Activated T-cell treated with anti-CD3 and anti-CD28 coated beads, Interleukin-2, amount 50 U/mL, for 24 hours (primary cell): ENCODE measurements at regions not wholly inside any gene's neighbourhood (a gene's known extent, or its start where the extent isn't known, plus 50 kb on each side); places are given as distances from the start of the nearest gene placed in this dataset.

ENCODE experiments used
- DNase-seq: peaks from one replicate; pipeline ENCODE4 v3.0.0-alpha.2; 2020
- H3K27ac Mint-ChIP-seq: 2 replicates; pipeline ENCODE4 v1.8.0; 2020; ENCODE audit warnings: mild to moderate bottlenecking, mixed read lengths
- H3K27me3 Mint-ChIP-seq: 2 replicates; pipeline ENCODE4 v1.8.0; 2020; ENCODE audit warnings: mixed read lengths
- H3K36me3 Mint-ChIP-seq: 2 replicates; pipeline ENCODE4 v1.8.0; 2020; ENCODE audit warnings: low read depth, mixed read lengths
- H3K4me1 Mint-ChIP-seq: 2 replicates; pipeline ENCODE4 v1.8.0; 2020; ENCODE audit warnings: low read depth, mixed read lengths
- H3K4me3 Mint-ChIP-seq: 2 replicates; pipeline ENCODE4 v1.8.0; 2020; ENCODE audit warnings: mild to moderate bottlenecking, moderate library complexity, mixed read lengths
- H3K9me3 Mint-ChIP-seq: 2 replicates; pipeline ENCODE4 v1.8.0; 2020; ENCODE audit warnings: mixed read lengths

DNA sequence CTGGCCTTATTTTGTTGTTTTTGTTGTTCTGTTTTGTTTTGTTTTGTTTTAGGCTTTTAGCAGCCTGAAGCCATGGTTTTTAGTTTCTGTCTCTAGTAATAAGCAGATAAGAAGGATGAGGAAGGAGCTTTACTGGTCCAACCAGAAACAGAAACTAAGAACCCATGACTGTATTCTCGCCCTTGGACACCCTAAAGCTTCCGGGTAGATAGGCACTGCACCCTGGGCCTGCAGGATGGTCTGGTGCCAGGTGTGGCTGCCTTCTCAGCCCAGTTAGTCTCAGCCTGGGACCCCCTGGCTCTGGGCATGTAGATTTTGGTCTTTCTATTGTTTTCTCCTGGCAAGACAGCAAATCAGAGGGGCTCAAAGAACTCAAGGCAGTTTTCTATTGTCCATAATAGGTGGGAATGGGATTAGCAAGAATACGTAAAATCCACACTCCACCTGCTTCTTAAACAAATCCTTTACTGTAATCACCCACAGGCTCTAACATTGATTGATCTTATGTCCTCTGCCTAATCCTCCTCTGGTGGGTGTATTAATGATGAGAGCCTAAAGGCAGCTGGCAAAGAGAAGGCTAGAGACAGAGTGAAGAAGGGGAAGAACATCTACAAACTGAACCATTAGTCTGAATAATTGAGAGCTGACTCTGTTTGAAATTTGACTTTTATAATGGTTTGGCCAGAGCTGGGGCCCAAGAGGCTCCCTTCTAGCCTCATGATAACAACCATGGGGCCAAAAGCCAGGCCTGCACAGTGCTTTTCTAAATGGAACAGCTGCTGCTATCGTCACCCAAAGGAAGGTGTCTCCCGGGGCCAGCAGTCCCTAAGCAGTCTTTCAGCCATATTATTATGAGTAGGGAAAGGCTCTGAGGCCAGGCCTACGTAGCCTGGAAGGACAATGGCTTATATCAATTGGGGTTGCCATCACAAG lies 106.8 kb upstream of the ATP1A1 start:
- Mint-ChIP-seq H3K27me3 (no peaks in the 10 kb centered on the region), H3K27ac (no peak overlapping the region), H3K4me1 (peaks cover 27% of the 10 kb centered on the region), H3K36me3 (no peaks in the 10 kb centered on the region), H3K9me3 (no peaks in the 10 kb centered on the region), H3K4me3 (no peak overlapping the region)
- no peak for DNase-seq

DNA sequence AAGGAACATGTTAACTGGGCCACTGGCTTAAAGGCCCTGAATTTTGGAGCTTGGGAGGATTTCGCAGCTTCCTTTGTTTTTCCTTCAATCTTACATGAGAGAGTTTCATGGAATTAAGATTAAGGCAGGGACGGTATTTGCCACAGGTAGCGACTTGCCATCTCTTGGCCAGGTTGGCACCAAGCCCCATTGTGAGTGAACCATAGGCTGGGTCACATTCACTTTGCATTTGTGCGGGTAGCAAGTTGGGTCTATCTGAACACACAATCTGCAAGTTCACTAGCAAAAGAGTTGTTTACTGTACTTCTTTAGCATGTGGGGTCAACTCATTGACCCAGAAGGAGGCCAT lies 106.2 kb upstream of the ATP1A1 start:
- DNase-seq, result no peak
- no peaks in the 10 kb centered on the region for H3K9me3 Mint-ChIP-seq
- H3K27me3 Mint-ChIP-seq, result no peaks in the 10 kb centered on the region
- H3K4me3 Mint-ChIP-seq, result no peak overlapping the region
- peaks cover 23% of the 10 kb centered on the region for H3K4me1 Mint-ChIP-seq
- no peak overlapping the region for H3K27ac Mint-ChIP-seq
- H3K36me3 Mint-ChIP-seq, result no peaks in the 10 kb centered on the region

DNA sequence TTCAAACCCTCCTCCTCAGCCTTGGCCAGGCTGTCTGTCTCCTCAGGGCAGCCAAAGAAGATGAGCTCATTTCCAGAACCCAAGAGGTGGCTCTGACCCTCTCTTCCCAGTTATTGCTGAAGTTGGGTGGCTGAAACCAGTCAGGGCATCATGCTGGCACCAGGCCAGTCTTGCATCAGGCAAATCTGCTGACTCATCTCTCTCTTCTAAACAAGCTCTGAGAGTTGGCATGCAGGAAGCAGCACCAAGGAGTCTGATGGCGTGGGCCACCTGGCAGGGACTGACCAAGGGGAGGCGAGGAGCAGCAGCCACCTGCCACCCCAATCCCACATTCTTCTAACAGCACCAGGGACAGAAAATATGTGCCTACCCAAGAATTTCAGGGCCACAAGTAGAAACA lies 104.8 kb upstream of the ATP1A1 start:
- no peak overlapping the region for H3K4me3 Mint-ChIP-seq

DNA sequence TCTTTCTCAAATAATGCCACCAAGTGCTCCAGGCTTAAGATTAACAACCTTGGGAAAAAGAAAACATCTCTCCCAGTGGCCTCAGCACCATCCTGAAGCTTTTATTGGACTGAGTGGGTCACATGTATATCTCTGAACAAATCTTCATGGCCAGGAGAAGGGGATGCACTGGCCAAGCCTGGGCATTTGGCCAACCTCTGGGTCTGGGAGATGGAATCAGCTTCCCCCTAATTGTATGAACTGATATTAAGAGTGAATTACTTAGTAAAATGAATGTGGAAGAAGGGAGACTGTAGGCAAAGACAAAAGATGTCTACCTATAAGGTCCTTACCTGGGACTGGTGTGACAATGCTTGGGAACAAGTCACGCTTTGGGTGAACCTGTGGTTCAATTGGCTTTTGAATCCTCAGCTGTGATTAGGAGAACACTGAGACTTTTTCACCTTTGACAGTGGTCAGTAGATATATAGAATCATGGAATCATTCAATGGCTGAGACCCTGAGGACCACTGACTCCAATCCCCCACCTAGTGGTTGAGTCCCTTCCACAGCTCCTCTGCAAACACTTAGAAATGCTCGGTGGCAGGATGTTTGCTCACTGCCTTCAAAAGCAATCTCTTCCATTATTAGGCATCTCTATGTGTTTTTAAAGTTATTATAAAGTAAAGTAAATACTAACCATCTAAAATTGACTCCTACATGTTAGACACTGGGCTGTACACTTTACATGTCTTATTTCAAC lies 102.6 kb upstream of the ATP1A1 start:
- Mint-ChIP-seq H3K4me3 (no peak overlapping the region), H3K36me3 (no peaks in the 10 kb centered on the region), H3K9me3 (no peaks in the 10 kb centered on the region), H3K4me1 (peaks cover 13% of the 10 kb centered on the region), H3K27me3 (no peaks in the 10 kb centered on the region), H3K27ac (no peak overlapping the region)
- no peak for DNase-seq

More for the DNA sequence above, 104.8 kb upstream of the ATP1A1 start:
- Mint-ChIP-seq H3K36me3 (no peaks in the 10 kb centered on the region), H3K9me3 (no peaks in the 10 kb centered on the region), H3K27me3 (no peaks in the 10 kb centered on the region), H3K27ac (peak overlapping the region; percentile 44), H3K4me1 (peaks cover 13% of the 10 kb centered on the region)
- DNase-seq, result no peak

DNA sequence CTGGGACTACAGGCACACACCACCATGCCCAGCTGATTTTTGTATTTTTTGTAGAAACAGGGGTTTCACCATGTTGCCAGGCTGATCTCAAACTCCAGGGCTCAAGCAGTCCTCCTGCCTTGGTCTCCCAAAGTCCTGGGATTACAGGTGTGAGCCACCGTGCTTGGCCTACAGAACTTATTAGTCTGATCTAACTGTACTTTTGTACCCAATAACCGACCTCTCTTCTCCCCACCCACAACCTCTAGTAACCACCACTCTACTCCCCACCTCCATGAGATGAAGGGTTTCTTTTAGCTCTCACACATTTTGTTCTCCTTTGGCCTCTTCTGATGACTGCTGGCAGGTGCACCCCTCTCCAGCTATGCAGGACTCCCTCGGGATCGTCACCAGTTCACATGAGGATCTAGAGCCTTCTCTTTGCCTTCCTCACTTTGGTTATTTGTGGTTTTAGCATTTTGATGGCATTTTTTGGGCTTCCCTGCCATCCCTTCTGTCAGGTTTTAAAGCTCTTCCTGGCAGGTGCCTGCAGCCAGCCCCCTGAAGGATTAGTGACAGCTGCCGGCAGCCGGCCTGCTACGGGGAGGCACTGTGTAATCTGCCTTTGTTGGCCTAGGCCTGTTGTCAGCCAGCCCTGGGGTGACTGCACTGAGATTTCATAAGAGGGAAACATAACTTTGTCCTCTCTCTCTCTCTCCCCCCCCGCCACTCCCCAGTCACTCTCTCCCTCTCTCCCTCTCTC lies 99.8 kb upstream of the ATP1A1 start:
- no peaks in the 10 kb centered on the region for H3K36me3 Mint-ChIP-seq
- H3K27me3 Mint-ChIP-seq, result no peaks in the 10 kb centered on the region
- DNase-seq, result no peak
- no peak overlapping the region for H3K27ac Mint-ChIP-seq
- peaks cover 4% of the 10 kb centered on the region for H3K4me1 Mint-ChIP-seq
- H3K4me3 Mint-ChIP-seq, result no peak overlapping the region
- H3K9me3 Mint-ChIP-seq, result no peaks in the 10 kb centered on the region

DNA sequence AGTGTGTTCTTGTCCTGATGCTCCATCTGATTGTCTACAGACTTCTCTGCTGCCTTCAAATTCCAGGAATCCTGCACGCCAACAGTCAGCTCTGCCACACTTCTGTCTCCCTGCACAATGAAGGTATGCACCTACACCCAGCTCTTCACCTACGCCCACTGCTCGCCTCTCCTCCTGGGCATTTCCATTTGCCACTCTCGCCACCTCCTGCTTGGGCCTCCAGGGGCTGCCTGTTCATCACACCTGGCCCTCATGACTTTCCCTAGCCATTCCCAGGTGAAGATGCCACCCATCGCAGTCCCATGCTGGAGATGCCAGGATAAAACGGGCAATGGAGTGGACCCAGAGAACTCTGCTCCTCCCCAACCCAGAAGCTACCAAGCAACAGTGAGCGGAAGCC lies 96.5 kb upstream of the ATP1A1 start:
- Mint-ChIP-seq H3K27me3 (no peaks in the 10 kb centered on the region), H3K4me1 (no peaks in the 10 kb centered on the region), H3K27ac (no peak overlapping the region), H3K4me3 (no peak overlapping the region), H3K36me3 (no peaks in the 10 kb centered on the region), H3K9me3 (no peaks in the 10 kb centered on the region)
- no peak for DNase-seq

DNA sequence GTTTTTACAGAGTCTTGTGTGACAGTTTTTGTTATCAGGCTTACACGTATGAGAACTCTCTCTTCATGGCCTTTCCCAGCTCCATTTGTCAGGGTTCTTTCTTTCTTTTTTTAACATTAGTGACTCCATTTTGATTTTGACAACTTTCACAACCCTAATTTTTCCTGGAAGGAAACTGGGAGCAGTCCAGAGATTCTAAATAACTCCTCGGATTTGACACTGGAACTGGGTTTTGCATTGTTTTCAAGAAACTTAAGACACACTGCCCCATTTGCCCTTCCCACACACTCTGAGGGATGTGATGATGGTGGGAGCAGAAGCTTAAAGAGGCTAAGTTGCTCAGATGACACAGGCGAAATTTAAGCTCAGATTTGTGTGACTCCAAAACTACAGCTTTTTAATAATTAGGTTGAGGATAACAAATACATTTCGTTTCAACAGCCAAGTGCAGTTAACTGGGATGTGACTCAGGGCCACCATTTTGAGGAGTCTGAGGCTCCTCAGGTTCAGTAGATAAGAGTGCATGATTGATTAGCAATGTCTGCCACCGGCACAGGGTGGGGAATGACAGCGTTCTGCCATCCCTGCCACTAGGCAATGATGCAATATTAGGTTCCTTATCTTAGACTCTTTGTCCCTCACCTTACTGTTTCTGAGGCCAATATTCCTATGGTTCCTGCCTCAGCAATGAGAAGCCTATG lies 95.1 kb upstream of the ATP1A1 start:
- DNase-seq, result no peak
- H3K4me3 Mint-ChIP-seq, result no peak overlapping the region
- no peaks in the 10 kb centered on the region for H3K36me3 Mint-ChIP-seq
- H3K4me1 Mint-ChIP-seq, result no peaks in the 10 kb centered on the region
- H3K9me3 Mint-ChIP-seq, result no peaks in the 10 kb centered on the region
- no peak overlapping the region for H3K27ac Mint-ChIP-seq
- H3K27me3 Mint-ChIP-seq, result no peaks in the 10 kb centered on the region

DNA sequence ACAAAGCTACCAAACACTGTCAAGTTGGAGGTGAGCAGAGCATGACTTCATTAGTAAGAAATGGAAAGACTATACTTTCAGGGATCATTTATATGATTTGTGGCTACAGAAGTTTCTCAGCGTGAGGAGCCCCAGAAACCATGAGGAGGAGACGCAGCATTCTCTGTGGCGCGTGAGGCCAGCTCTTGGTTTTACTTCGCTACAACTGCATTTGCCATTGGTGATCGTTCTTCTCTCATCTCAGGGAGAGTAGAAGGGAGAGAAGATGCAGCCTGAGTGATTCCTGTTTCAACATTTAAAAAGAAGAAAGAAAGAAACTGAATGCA lies 94.5 kb upstream of the ATP1A1 start:
- no peak for DNase-seq
- H3K36me3 Mint-ChIP-seq, result no peaks in the 10 kb centered on the region
- H3K9me3 Mint-ChIP-seq, result no peaks in the 10 kb centered on the region
- no peaks in the 10 kb centered on the region for H3K4me1 Mint-ChIP-seq
- no peak overlapping the region for H3K27ac Mint-ChIP-seq
- no peak overlapping the region for H3K4me3 Mint-ChIP-seq
- H3K27me3 Mint-ChIP-seq, result no peaks in the 10 kb centered on the region

DNA sequence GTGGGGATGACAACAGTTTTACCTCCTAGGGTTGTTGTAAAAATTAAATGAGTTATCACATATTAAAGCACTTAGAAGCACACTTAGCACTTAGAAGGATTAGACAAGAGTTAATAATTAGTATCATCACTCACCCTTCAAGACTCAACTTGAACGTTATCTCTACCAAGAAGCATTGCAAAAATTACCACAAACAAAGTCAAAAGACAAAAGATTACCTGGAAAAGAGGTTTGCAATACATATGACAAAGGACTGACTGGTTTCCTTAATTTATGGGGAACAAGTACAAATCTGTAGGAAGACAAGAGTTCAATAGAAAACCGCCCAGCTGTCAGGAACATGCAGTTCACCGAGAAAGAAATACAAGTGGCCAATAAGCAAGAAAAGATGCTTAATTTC lies 93.3 kb upstream of the ATP1A1 start:
- no peak for DNase-seq
- Mint-ChIP-seq H3K4me3 (no peak overlapping the region), H3K36me3 (no peaks in the 10 kb centered on the region), H3K4me1 (no peaks in the 10 kb centered on the region), H3K27ac (no peak overlapping the region), H3K9me3 (no peaks in the 10 kb centered on the region), H3K27me3 (no peaks in the 10 kb centered on the region)

DNA sequence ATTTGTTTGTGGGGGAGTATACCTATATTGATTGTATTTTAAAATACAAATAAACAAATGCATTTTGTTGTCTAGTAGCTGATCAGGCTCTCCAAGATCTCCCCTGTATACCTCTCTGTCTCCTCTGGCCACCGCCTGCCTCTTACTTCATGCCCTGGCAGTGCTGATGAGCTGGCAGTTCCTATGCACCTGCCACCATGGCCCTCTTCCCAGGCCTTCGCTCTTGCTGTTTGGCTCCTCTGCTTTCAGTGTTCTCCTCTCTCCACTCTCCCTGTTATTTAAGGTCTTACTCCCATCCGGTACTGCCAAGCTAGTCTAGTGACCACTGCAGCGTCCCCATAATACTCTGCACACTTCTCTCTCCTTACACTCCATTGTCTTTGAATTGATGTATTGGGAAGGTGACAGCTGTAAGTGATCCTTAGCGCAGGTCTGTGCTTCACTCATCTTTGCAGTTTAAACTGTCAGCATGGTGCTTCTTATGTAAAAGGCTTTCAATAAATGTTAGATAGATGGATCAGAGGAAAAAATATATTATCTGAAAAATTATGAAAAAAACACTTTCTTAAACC lies 88.1 kb upstream of the ATP1A1 start:
- DNase-seq, result no peak
- Mint-ChIP-seq H3K4me3 (no peak overlapping the region), H3K9me3 (no peaks in the 10 kb centered on the region), H3K27me3 (no peaks in the 10 kb centered on the region), H3K4me1 (no peaks in the 10 kb centered on the region), H3K36me3 (no peaks in the 10 kb centered on the region), H3K27ac (no peak overlapping the region)

DNA sequence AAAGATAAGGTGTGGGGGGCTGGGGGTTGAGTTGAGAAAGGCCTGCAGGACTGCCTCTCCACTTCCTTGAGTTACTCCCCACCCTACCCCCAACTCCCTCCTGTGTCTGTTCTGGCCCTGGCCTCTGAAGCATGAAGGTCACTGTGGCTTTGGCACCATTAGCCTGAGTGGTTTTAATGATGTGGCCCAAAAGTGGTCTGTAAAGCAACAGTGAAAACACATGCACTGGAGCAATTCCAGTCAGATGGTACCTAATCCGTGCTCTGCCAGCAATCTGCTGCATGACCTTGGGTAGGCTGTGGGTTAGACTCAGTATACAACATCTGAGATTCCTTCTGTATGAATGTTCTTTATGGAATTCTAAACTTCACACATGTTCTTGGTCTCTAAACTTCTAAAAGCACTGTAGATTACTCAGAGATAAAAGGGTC lies 86.5 kb upstream of the ATP1A1 start:
- no peaks in the 10 kb centered on the region for H3K4me1 Mint-ChIP-seq

DNA sequence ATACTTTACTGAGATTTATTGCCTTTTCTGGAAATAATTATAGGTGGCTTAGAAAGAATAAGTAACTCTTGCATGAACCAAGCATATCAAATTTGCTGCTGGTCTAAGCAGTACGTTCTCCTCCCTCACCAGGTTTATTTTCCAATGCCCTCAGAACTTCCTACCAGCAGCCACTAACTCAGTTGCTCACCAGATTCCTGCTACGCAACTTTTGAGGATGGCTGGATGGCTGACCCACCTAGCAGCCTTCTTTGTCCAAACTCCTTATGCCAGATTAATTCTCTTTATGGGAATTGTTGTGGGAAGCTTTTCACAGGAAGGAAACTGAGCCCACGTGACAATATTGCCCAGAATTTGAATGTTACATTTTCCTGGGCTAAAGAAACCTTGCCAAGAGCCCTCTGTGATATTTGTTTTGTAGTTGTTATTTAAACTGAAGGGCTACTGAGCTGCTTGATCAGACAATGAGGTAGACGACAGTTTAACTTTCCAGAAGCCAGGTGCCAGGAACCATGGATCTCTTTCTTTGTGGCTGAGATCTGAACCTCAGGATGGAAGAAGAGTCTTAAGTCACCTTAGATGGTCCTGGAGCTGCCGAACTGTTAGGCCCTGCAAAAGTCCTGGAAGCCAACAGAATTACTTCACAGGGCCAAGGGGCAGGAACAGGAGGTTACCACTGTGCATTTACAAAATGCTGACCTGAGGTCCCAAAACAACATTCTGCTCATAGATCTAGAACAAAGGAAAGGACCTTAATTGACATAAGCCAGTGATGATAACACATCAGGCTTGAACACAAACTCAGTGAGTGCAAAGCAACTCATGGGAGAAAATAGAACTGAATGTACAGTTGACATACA lies 85.5 kb upstream of the ATP1A1 start:
- Mint-ChIP-seq H3K9me3 (no peaks in the 10 kb centered on the region), H3K4me3 (no peak overlapping the region), H3K27ac (no peak overlapping the region), H3K27me3 (no peaks in the 10 kb centered on the region), H3K36me3 (no peaks in the 10 kb centered on the region), H3K4me1 (no peaks in the 10 kb centered on the region)
- no peak for DNase-seq

More for the DNA sequence above, 86.5 kb upstream of the ATP1A1 start:
- no peaks in the 10 kb centered on the region for H3K9me3 Mint-ChIP-seq
- DNase-seq, result no peak
- no peak overlapping the region for H3K4me3 Mint-ChIP-seq
- H3K36me3 Mint-ChIP-seq, result no peaks in the 10 kb centered on the region
- H3K27ac Mint-ChIP-seq, result no peak overlapping the region
- H3K27me3 Mint-ChIP-seq, result no peaks in the 10 kb centered on the region

DNA sequence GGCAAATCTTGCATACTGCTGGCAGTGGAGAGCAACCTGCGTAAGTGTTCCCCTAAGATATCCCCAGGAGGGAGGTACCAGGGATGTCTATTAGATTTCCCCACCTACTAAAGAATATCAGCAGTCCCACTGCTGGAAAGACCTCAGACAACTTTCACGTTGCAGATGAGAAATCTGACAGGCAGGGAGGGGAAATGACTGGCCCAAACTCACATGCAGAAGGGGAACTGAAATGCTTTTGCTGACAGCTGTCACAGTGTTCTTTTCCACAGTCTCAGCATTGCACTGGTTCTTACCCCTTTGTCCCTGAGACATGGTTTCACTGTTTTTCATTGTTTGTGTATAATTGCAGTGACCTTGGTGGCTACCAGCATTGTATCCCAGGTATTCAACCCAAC lies 84.8 kb upstream of the ATP1A1 start:
- Mint-ChIP-seq H3K27me3 (no peaks in the 10 kb centered on the region), H3K36me3 (no peaks in the 10 kb centered on the region), H3K4me3 (no peak overlapping the region), H3K4me1 (no peaks in the 10 kb centered on the region), H3K9me3 (no peaks in the 10 kb centered on the region), H3K27ac (no peak overlapping the region)
- DNase-seq, result no peak
